Upper lobe of right lung (tissue), 1 donor: ENCODE measurements at regions not wholly inside any gene's neighbourhood (a gene's known extent, or its start where the extent isn't known, plus 50 kb on each side); places are given as distances from the start of the nearest gene placed in this dataset.

Source experiments
- ATAC-seq: fragments of 200-7000 bp; cut with Tn5 transposase; one replicate; pipeline ENCODE4 v1.9.1; 2020; ENCODE audit warnings: mild to moderate bottlenecking, moderate library complexity
- DNase-seq: peaks from one replicate; pipeline ENCODE4 v3.0.0-alpha.2; 2020
- H3K27ac ChIP-seq: fragments of 200-600 bp; one replicate; pipeline ENCODE4 v1.8.0; 2022
- H3K27me3 ChIP-seq: fragments of 200-600 bp; one replicate; pipeline ENCODE4 v1.8.0; 2022; ENCODE audit warnings: mild to moderate bottlenecking
- H3K36me3 ChIP-seq: fragments of 200-600 bp; one replicate; pipeline ENCODE4 v1.8.0; 2022
- H3K4me1 ChIP-seq: fragments of 200-600 bp; one replicate; pipeline ENCODE4 v1.8.0; 2022
- H3K4me3 ChIP-seq: fragments of 200-600 bp; one replicate; pipeline ENCODE4 v1.8.0; 2022; ENCODE audit warnings: mild to moderate bottlenecking
- H3K9me3 ChIP-seq: fragments of 200-600 bp; one replicate; pipeline ENCODE4 v1.8.0; 2022
- CTCF ChIP-seq: fragments of 200-600 bp; IDR thresholded peaks from one replicate; pipeline ENCODE4 v1.8.0; 2022; ENCODE audit warnings: antibody characterized with exemption
- intact Hi-C: fragments of 100-400 bp; cut with DNase I; formaldehyde crosslinking; loops from one replicate; pipeline ENCODE4 v1.11.0; 2022
- donor health status: DM: no; HTN: yes; CAD: no; lungs with severe emphysema.

- no peaks in the 10 kb centered on the region for H3K4me1 ChIP-seq
- intact Hi-C loops, result no loop called here
- TF ChIP-seq CTCF, result no peak
- H3K27me3 ChIP-seq, result no peaks in the 10 kb centered on the region
- no peak overlapping the region for H3K27ac ChIP-seq
- ATAC-seq (no peak), DNase-seq (no peak)
- H3K9me3 ChIP-seq, result peaks cover under 1% of the 10 kb centered on the region
- no peaks in the 10 kb centered on the region for H3K36me3 ChIP-seq
- no peak overlapping the region for H3K4me3 ChIP-seq
Measured at GRCh38 chr18:53715243-53715853, 509.1 kb downstream of the MBD2 start.

GRCh38 chr18:53710080-53710479 lies 514.4 kb downstream of the MBD2 start:
- Histone ChIP-seq H3K27ac (no peak overlapping the region), H3K4me1 (no peaks in the 10 kb centered on the region), H3K9me3 (peaks cover 6% of the 10 kb centered on the region), H3K4me3 (no peak overlapping the region), H3K36me3 (no peaks in the 10 kb centered on the region), H3K27me3 (no peaks in the 10 kb centered on the region)
- intact Hi-C loops, result no loop called here
- DNase-seq (no peak), ATAC-seq (no peak)
- TF ChIP-seq CTCF, result no peak

GRCh38 chr18:53702480-53702879 lies 522.0 kb downstream of the MBD2 start:
- Histone ChIP-seq H3K36me3 (no peaks in the 10 kb centered on the region), H3K27me3 (no peaks in the 10 kb centered on the region), H3K4me3 (no peak overlapping the region), H3K9me3 (no peaks in the 10 kb centered on the region), H3K27ac (no peak overlapping the region), H3K4me1 (no peaks in the 10 kb centered on the region)
- DNase-seq (no peak), ATAC-seq (no peak)
- TF ChIP-seq CTCF, result no peak
- intact Hi-C loops, result no loop called here

- no peak overlapping the region for H3K27ac ChIP-seq
- intact Hi-C loops, result no loop called here
- no peaks in the 10 kb centered on the region for H3K36me3 ChIP-seq
- H3K4me1 ChIP-seq, result no peaks in the 10 kb centered on the region
- TF ChIP-seq CTCF, result no peak
- H3K4me3 ChIP-seq, result no peak overlapping the region
- H3K27me3 ChIP-seq, result no peaks in the 10 kb centered on the region
- H3K9me3 ChIP-seq, result no peaks in the 10 kb centered on the region
- ATAC-seq (no peak), DNase-seq (no peak)
Measured at GRCh38 chr18:53701697-53702096, 522.8 kb downstream of the MBD2 start.

- Histone ChIP-seq H3K36me3 (no peaks in the 10 kb centered on the region), H3K9me3 (no peaks in the 10 kb centered on the region), H3K4me3 (no peak overlapping the region), H3K4me1 (no peaks in the 10 kb centered on the region), H3K27me3 (no peaks in the 10 kb centered on the region), H3K27ac (no peak overlapping the region)
- peak; percentile 95 for ATAC-seq
- no peak for DNase-seq
- intact Hi-C loops, result no loop called here
- TF ChIP-seq CTCF, result peak; percentile 57
Measured at GRCh38 chr18:53698907-53699306, 525.6 kb downstream of the MBD2 start.

GRCh38 chr18:53689886-53690285 lies 534.6 kb downstream of the MBD2 start:
- intact Hi-C loops, result no loop called here
- Histone ChIP-seq H3K27me3 (no peaks in the 10 kb centered on the region), H3K9me3 (no peaks in the 10 kb centered on the region), H3K27ac (no peak overlapping the region), H3K36me3 (no peaks in the 10 kb centered on the region), H3K4me1 (no peaks in the 10 kb centered on the region), H3K4me3 (no peak overlapping the region)
- ATAC-seq, result no peak
- no peak for DNase-seq
- no peak for TF ChIP-seq CTCF
